Small intestine (tissue), 7 donors: ENCODE measurements at regions not wholly inside any gene's neighbourhood (a gene's known extent, or its start where the extent isn't known, plus 50 kb on each side); places are given as distances from the start of the nearest gene placed in this dataset.

Experiments used
- DNase-seq, 2 donors: peaks; one replicate each; pipeline versions ENCODE4 v3.0.0 to v3.0.0-alpha.2; 2013
- FAIRE-seq: peaks from 2 replicates; lab custom pipeline; 2012; peaks lifted over from hg19 to GRCh38; lab: Jason Lieb, UNC
- H3K27ac ChIP-seq, 3 donors: one replicate each; pipeline ENCODE4 v1.5.1; 2013; ENCODE audit warnings: low read length in 2 of 3, mild to moderate bottlenecking in 2 of 3, control low read depth in 1 of 3, inconsistent platforms in 1 of 3, low read depth in 1 of 3, moderate library complexity in 1 of 3
- H3K27me3 ChIP-seq, 3 donors: one replicate each; pipeline ENCODE4 v1.6.1; 2013; ENCODE audit warnings: low read length in 3 of 3, inconsistent platforms in 1 of 3; ENCODE audit not compliant: control insufficient read depth in 3 of 3, insufficient read depth in 3 of 3
- H3K36me3 ChIP-seq, 3 donors: one replicate each; pipeline ENCODE4 v1.6.1; 2013; ENCODE audit warnings: low read length in 3 of 3, inconsistent platforms in 1 of 3, low read depth in 1 of 3, mild to moderate bottlenecking in 1 of 3, moderate library complexity in 1 of 3; ENCODE audit not compliant: control insufficient read depth in 3 of 3, insufficient read depth in 2 of 3
- H3K4me1 ChIP-seq, 3 donors: one replicate each; pipeline ENCODE4 v1.6.1; 2013; ENCODE audit warnings: low read length in 2 of 3, inconsistent platforms in 1 of 3, low read depth in 1 of 3, mild to moderate bottlenecking in 1 of 3, moderate library complexity in 1 of 3; ENCODE audit not compliant: control insufficient read depth in 3 of 3, insufficient read depth in 2 of 3
- H3K4me3 ChIP-seq, 3 donors: one replicate each; pipeline ENCODE4 v1.5.1; 2013; ENCODE audit warnings: low read length in 3 of 3, control low read depth in 1 of 3, inconsistent platforms in 1 of 3, low read depth in 1 of 3, mild to moderate bottlenecking in 1 of 3, moderate library complexity in 1 of 3
- H3K9me3 ChIP-seq, 2 donors: one replicate each; pipeline ENCODE4 v1.6.1; 2013; ENCODE audit warnings: low read depth in 1 of 2, low read length in 1 of 2; ENCODE audit not compliant: control insufficient read depth in 2 of 2, insufficient read depth in 1 of 2
- WGBS, 3 donors: extraction: QIAGEN DNeasy Blood & Tissue Kit; methylation state at CpG; one replicate each; pipeline ENCODE4 v1.1.7; 2013; 5-methylcytosine and 5-hydroxymethylcytosine counted together
- donor health status: healthy with polysubstance abuse.
- donor health status: control.
- donor health status: control.
- donor health status: Bipolar disorder and iron deficiency.
- donor health status: healthy.

DNA sequence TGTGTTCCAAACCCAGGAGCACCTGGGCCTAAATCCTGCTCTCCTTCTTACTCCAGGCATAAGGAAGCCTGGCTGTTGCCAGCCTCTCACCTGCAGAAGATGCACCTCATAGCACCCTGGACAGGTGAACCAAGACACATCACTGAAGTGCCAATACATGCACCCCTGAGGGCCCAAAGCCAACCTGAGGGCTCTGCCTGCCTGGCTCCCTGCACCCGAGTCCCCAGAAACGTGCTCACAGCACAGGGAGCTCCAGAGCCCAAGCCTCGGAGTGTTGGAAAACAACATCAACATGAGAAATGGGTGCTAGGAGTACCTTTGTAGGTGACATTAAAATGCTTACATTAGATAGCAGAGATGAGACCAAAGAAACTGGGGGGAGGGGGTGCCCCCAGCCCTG is 96.3 kb upstream of the RAB6C start:
- no peaks in the 10 kb centered on the region for H3K9me3 ChIP-seq
- H3K27me3 ChIP-seq: peaks cover 0 to 7% (median 5%) of the 10 kb centered on the region in 3 donors
- no peak overlapping the region for H3K27ac ChIP-seq
- H3K36me3 ChIP-seq: no peaks in the 10 kb centered on the region
- no peak overlapping the region for H3K4me3 ChIP-seq
- DNase-seq: no peak
- WGBS, 3 donors: 67 to 81% (median 74%) methylated on average over 3 of the region's 3 CpGs
- no peaks in the 10 kb centered on the region for H3K4me1 ChIP-seq
- no peak for FAIRE-seq

DNA sequence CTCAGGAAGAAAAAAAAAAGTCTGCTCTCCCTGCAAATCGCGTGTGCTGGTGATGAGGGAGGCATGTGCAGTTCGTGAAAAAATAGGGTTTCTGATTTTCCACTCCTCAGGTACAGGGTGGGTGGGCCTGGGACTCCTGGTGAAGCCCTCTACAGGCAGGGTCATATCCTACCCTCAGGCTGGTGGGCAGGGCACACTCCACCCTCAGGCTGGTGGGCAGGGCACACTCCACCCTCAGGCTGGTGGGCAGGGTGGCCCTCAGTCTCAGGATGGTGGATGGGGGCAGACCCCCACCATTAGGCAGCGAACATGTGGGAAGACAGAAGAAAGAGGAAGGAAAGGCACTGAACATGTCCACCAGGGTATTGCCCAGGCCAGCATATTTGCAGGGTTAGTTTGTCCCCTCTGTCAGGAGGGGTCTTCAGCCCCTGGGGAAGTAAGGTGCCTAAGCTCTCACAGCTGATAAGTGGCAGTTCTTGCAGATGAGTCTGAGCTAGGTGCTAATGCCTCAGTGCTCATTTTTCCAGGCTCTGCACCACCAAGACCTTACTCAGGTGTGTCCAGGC is 95.2 kb upstream of the RAB6C start:
- Histone ChIP-seq H3K27me3 (peaks cover 0 to 7% (median 5%) of the 10 kb centered on the region in 3 donors), H3K36me3 (no peaks in the 10 kb centered on the region), H3K27ac (no peak overlapping the region), H3K4me3 (no peak overlapping the region), H3K4me1 (no peaks in the 10 kb centered on the region), H3K9me3 (no peaks in the 10 kb centered on the region)
- DNase-seq (no peak), FAIRE-seq (no peak)
- 69 to 84% (median 79%) methylated on average over 4 of the region's 4 CpGs for WGBS, 3 donors

DNA sequence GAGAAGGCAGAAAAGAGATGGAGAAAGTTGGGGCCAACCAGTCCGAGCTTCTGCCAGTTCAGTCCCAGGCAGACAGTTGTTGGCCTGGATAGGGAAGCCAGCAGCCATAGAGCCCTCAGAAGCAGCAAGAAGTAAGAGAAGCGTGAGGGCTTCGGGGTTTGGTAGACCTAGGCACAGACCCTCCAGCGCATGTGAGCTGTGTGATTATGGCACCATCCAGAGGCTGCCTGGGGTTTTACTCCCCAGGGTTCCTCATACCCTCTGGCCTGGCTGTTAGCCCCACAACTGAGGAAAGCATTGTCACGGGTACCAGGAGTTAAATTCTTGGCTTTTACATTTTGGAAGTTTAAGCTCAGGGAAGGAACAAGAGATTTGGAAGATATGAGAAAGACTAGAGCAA is 93.7 kb upstream of the RAB6C start:
- no peaks in the 10 kb centered on the region for H3K36me3 ChIP-seq
- H3K4me3 ChIP-seq: no peak overlapping the region
- DNase-seq (no peak), FAIRE-seq (no peak)
- no peaks in the 10 kb centered on the region for H3K9me3 ChIP-seq
- peaks cover 0 to 7% (median 5%) of the 10 kb centered on the region in 3 donors for H3K27me3 ChIP-seq
- H3K27ac ChIP-seq: no peak overlapping the region
- H3K4me1 ChIP-seq: no peaks in the 10 kb centered on the region
- 43 to 46% (median 43%) methylated on average over 5 of the region's 5 CpGs for WGBS, 3 donors

DNA sequence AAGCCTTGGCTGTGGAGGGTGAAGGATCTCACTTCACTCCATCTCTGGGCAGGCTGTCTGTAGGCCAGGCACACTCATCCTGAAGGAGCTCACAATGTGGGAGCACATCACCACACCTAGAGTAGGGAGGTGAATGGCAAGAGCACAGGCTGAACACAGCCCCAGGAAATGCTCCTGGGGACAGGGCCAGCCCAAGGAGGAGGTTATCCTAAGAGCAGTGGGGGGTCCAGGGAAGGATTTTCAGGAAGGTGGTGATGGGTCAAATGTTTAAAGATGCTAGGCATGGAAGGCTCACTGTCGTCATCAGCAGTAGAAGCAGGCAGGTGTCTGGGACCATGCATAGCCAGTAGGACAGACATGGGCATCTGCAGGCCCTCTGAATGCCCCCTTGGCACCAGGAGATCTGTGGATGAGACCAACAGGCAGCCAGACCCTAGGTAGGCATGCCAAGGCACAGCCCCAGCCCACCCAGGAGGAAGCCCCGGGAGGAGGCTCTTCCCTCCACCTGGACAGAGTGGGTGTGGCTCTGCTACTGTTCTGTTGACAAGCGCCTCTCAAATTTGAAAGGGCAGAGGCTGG is 91.7 kb upstream of the RAB6C start:
- no peak for FAIRE-seq
- Histone ChIP-seq H3K4me3 (no peak overlapping the region), H3K36me3 (no peaks in the 10 kb centered on the region), H3K27me3 (peaks cover 0 to 10% (median 5%) of the 10 kb centered on the region in 3 donors), H3K27ac (no peak overlapping the region), H3K4me1 (no peaks in the 10 kb centered on the region), H3K9me3 (no peaks in the 10 kb centered on the region)
- 55 to 64% (median 57%) methylated on average over 3 of the region's 3 CpGs for WGBS, 3 donors
- no peak for DNase-seq

DNA sequence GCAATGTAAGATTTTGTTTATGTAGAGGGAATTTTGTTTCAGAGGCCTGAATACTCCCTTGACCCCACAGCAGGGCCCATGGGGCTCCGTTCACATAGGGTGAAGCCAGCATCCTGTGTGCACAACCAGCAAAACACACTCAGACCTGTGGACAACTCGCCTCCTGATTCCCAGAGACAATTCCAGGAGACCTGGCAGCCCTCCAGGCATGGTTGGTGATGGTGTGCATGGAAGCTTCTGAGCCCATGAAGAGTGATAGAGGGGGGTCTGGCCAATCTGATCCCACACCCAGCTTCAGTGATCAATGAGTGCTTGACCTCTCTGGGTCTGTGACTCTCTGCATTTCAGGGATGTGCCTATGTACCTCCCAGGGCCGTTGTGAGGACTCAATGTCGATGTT is 91.0 kb upstream of the RAB6C start:
- no peak overlapping the region for H3K27ac ChIP-seq
- H3K4me3 ChIP-seq: no peak overlapping the region
- FAIRE-seq (no peak), DNase-seq (no peak)
- H3K9me3 ChIP-seq: no peaks in the 10 kb centered on the region
- H3K4me1 ChIP-seq: no peaks in the 10 kb centered on the region
- H3K36me3 ChIP-seq: no peaks in the 10 kb centered on the region
- H3K27me3 ChIP-seq: peaks cover 0 to 10% (median 5%) of the 10 kb centered on the region in 3 donors
- WGBS, 3 donors: 45 to 70% (median 54%) methylated on average over 4 of the region's 4 CpGs

DNA sequence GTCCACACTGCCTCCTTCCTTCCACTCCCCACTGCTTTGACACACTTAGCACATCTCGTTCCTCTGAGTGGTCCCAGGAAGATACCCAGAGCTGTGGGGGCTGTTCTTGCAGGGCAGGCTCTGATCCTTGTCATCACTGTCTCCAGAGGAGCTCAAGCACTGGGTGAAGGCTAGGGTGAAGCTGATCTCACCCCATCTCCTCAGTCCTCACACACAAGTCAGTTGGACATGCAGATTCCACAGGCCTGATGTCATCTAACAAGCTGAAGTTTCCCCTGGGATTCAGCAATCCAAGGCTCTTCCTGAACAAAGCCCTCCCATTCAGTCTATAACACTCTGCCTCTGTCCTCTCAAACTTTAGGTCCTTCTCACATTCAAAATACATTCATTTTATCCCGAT is 90.6 kb upstream of the RAB6C start:
- Histone ChIP-seq H3K4me3 (no peak overlapping the region), H3K27me3 (peaks cover 0 to 10% (median 5%) of the 10 kb centered on the region in 3 donors), H3K36me3 (no peaks in the 10 kb centered on the region), H3K4me1 (no peaks in the 10 kb centered on the region), H3K9me3 (no peaks in the 10 kb centered on the region), H3K27ac (no peak overlapping the region)
- DNase-seq (no peak), FAIRE-seq (no peak)
- WGBS, 3 donors: 59 to 67% (median 60%) methylated on average over 2 of the region's 2 CpGs

DNA sequence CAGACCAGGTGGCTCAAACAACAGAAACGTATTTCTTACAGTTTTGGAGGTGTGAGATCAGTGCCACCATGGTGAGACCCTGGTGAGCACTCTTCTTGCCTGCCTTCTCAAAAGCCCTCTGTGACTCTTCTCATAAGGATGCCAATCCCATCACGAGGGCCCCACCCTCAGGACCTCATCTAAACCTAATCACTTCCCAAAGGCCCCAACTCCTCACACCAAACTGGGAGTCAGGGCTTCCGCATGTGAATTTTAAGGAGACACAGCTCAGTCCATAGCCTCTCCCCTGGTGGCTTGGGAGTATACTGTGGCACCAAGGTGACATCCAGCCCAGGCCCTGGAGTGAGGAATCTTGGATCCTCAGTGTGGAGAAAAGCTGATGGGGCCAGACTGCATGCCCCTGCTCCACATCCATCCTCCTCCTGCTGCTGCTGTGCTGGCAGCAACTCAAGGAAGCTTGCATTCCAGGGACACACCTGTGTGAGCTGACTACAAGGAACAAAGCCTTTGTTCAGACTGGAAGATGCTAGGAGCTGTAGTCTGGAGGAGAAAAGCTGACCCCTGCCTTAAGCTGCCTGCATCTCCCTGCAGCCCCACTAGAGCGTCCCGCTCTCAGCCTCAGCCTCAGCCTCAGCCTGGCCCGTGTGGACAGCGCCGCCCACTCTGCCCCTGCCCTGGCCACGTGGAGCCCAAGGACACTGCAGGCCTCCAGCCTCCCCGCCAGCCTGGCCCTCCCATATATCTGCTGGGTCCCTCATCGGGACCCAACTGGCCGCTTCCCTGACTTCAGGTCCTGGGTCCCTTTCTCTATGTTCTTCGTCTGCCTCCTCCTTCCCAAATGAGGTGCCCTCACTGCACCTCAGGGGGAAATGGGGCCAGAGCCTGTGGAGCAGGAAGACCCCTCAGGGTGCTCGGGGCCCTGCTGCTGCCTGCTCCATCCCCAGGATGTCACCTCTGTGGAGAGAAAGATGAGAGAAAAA is 87.8 kb upstream of the RAB6C start:
- DNase-seq (no peak), FAIRE-seq (no peak)
- 55 to 70% (median 65%) methylated on average over 14 of the region's 14 CpGs for WGBS, 3 donors
- H3K27me3 ChIP-seq: peaks cover 0 to 7% (median 3%) of the 10 kb centered on the region in 3 donors
- H3K9me3 ChIP-seq: no peaks in the 10 kb centered on the region
- no peaks in the 10 kb centered on the region for H3K36me3 ChIP-seq
- no peaks in the 10 kb centered on the region for H3K4me1 ChIP-seq
- H3K4me3 ChIP-seq: no peak overlapping the region
- no peak overlapping the region for H3K27ac ChIP-seq

DNA sequence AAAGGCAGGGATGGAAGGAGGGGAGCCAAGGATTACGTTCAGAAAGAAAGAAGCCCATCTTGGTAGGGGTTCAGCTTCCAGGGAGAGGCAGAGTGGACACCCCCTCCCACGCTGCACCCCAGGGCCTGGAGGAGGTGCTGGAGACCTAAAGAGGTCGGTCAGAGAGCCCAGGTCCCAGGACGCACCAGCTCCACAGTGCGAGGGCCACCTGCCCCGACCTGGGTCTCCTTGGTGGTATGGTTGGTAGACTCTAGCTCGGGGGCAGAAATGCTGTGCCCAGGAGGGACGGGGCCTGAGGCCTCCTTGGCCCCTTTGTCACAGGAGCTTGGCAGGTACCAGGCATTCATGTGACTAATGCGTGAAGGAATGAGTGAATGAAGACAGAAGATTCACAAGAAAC is 87.1 kb upstream of the RAB6C start:
- Histone ChIP-seq H3K4me1 (no peaks in the 10 kb centered on the region), H3K27me3 (peaks cover 0 to 10% (median 3%) of the 10 kb centered on the region in 3 donors), H3K4me3 (no peak overlapping the region), H3K36me3 (no peaks in the 10 kb centered on the region), H3K9me3 (no peaks in the 10 kb centered on the region), H3K27ac (no peak overlapping the region)
- FAIRE-seq: no peak
- no peak for DNase-seq
- WGBS, 3 donors: 74 to 84% (median 75%) methylated on average over 8 to 9 of the region's 9 CpGs
